ENCODE measurements at regions not wholly inside any gene's neighbourhood (a gene's known extent, or its start where the extent isn't known, plus 50 kb on each side); places are given as distances from the start of the nearest gene placed in this dataset.
"Not testable (repeated sequence)": the region's sequence is repeated elsewhere in the genome, so short reads cannot be mapped to it uniquely, and the experiment has no call there.

DNA sequence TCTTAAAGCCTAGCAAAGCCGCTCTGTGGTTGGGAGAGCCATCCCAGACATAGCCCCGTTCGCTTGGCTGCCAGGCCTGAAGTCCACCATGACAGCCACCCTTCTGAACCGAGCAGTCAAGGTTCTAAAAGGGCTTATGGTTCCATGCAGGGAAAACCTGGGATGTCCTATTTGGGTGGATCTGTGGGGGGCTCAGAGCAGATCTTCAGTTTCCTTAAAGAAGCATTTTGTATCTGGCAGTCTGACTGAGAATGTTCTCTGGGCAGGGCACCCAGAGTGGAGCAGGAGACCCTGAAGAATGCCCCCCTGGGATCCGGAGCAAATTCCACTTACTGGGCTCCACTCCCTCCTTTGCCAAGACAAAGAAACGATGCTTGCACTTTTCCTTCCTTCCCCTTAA is 127.2 kb downstream of the IRX5 start:
- no peak for DNase-seq (ENCODE audit: low read depth in 2 of 3, low spot score in 2 of 3)

DNA sequence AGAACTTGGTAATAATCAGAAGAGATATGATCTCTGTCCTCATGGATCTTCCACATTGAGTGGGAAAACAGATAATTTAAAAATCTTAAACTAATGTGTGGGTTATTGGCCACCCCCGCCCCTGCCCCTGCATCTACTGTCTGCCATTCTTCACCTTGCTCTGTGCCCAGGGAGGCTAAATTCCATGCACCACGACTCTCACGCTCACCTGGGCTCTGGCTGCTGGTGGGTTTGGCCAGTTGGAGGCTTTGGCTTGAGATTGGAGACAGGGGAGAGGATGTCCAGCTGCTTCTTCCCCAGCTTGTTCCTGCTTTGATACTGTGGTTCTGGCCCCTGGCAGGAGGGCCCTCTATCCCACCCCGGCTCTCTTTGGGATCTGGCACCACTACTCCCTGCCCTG is 127.9 kb downstream of the IRX5 start:
- DNase-seq (ENCODE audit: low read depth in 2 of 3, low spot score in 2 of 3), result no peak

DNA sequence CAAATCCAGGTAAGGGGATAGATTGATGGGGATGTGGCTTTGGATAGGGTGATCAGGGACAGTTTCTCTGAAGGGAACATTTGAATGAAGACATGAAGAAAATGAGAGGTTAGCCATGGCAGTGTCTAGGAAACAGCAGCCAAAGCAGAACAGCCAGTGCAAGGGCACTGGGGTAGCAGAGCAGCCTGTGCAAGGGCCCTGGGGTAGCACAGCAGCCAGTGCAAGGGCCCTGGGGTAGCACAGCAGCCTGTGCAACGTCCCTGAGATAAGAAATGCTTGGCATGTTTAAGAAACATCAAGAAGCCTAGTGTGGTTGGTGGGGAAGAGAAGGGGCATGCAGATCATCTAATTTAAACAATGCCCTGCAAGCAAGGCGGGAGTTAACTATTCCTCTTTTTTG is 128.5 kb downstream of the IRX5 start:
- DNase-seq (ENCODE audit: low read depth in 2 of 3, low spot score in 2 of 3), result no peak

DNA sequence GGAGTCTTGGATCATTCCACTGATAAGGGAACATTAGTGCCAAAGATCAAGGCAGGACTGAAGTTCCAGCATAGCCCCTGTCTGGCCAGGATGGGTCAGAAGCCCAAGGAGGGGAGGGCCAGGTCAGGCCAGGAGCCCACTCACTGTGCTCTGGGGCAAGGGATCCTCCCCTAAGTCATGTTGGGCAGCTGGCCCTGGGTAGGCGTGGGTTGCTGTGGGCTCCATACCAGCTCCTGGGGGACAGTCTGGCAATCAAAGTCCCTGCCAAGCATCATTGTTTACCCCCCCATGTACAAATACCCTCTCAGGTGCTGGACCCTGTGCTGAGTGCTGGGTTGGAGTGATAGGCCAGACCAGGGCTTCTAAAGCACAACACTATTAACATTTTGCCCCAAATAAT is 130.5 kb downstream of the IRX5 start:
- no peak for DNase-seq (ENCODE audit: low read depth in 2 of 3, low spot score in 2 of 3)

DNA sequence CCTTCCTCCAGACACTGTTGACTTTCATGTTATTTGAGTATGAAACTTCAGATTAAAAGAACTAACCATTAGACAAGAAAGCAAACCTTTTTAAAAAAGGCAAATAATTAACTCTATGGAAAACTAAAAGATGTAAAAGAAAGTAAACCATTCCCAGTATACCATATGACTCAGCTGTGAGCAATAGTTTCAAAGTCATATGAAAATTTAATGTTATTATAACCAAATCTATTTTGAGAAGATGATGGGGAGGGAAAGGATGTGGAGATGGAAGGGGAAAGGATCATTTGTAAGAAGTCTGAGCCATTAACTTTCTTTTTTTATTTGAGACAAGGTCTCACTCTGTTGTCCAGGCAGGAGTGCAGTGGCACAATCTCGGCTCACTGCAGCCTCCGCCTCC is 131.8 kb downstream of the IRX5 start:
- DNase-seq (ENCODE audit: low read depth in 2 of 3, low spot score in 2 of 3), result no peak

DNA sequence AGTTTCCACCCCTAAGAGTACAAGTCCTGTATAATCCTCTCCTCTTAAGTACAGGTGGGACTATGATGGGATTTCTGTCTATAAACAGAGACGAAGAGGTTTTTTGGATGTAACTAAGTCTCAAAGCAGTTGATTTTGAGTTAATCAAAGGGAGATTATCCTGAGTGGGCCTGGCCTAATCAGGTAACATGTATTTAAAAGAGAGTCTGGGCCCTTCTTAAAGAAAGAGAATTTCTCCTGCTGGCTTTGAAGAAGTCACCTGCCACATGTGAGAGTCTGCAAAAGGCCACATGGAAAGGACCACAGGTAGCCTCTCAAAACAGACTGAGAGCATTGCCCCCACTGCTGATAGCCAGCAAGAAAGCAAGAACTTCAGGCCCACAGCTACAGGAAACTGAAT is 142.3 kb downstream of the IRX5 start:
- no peak for DNase-seq (ENCODE audit: low read depth in 2 of 3, low spot score in 2 of 3)

DNA sequence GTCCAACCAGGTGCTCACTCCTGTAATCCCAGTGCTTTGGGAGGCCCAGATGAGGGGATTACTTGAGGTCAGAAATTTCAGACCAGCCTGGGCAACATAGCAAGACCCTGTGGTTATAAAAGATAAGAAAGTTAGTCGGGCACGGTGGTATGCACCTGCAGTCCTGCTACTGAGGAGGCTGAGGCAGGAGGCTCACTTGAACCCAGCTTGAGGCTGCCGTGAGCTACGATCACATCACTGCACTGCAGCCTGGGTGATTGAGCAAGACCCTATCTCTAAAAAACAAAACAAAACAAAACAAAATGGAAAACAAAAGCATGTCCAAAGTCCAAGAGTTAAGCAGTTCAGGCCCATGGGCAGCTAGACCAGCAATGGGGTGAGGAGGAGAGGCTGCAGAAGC is 143.2 kb downstream of the IRX5 start:
- DNase-seq (ENCODE audit: low read depth in 2 of 3, low spot score in 2 of 3), result no peak

DNA sequence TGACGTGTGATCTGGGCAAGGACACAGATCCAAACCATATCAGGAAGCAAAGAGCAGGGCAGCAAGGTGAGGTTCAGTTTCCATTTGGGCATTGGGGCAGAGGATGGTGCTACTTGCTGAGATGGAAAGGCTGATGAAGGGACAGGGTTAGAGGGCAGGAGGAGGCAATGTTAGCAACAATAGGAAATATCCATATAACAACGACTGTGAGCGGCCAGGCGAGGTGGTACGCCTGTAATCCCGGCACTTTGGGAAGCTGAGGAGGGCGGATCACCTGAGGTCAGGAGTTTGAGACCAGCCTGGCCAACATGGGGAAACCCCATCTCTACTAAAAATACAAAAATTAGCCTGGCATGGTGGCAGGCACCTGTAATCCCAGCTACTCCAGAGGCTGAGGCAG is 144.5 kb downstream of the IRX5 start:
- not testable (repeated sequence) for DNase-seq (ENCODE audit: low read depth in 2 of 3, low spot score in 2 of 3)

DNA sequence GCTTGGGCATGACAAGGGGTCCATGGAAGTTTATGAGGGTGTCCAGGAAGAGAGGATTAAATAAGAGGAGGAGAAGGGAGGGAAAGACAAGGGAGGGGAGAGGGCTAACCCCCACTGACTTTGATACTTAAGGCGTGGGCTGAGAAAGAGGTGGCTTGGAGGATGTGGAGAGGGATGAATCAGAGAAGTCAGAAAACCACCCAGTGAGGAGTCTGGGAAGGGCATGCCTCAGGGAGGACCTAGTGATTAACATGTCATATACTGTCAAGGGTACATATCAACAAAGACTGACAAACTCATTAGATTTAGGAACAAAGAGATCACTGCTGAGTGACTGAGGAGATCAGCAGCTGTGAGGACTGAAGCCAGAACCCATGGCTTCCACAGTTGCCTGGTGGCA is 145.4 kb downstream of the IRX5 start:
- DNase-seq (ENCODE audit: low read depth in 2 of 3, low spot score in 2 of 3), result no peak

DNA sequence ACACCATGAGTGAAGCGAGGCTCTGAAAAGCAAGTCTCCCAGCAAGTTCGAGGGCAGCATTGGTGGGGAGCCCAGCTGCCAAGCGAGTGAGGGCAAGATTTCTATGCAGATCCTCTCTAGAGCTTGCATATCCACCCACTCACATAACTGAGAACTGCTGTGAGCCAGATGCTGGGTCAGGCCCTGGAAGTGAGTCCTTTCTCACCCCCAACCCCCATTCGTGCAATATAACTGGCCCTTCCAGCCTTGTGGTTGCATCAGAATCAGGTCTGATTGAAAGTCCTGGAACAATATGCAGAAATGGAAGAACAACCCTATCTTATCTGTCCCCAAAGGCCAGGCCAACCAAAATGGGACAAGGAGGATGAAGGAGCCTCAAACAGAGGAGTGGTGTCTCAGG is 146.6 kb downstream of the IRX5 start:
- no peak for DNase-seq (ENCODE audit: low read depth in 2 of 3, low spot score in 2 of 3)

DNA sequence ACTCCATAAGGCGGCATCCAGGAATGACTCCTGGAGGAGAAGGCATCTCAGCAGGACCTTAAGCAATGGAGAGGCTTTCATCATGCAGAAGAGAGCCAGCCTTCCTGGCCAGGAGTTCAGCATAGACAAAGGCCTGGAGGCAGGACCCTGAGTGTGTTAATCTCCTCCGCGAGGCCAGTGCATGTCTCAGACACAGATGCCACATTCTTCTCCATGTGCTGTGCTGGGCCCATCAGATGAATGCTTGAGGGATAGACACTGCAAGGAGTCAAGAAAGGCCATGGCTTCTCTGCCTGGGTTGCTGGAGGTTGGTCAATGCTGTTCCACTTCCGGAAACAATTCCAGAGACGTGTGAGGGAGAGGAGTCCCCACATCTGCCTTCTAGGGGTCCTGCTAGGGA is 147.5 kb downstream of the IRX5 start:
- no peak for DNase-seq (ENCODE audit: low read depth in 2 of 3, low spot score in 2 of 3)

DNA sequence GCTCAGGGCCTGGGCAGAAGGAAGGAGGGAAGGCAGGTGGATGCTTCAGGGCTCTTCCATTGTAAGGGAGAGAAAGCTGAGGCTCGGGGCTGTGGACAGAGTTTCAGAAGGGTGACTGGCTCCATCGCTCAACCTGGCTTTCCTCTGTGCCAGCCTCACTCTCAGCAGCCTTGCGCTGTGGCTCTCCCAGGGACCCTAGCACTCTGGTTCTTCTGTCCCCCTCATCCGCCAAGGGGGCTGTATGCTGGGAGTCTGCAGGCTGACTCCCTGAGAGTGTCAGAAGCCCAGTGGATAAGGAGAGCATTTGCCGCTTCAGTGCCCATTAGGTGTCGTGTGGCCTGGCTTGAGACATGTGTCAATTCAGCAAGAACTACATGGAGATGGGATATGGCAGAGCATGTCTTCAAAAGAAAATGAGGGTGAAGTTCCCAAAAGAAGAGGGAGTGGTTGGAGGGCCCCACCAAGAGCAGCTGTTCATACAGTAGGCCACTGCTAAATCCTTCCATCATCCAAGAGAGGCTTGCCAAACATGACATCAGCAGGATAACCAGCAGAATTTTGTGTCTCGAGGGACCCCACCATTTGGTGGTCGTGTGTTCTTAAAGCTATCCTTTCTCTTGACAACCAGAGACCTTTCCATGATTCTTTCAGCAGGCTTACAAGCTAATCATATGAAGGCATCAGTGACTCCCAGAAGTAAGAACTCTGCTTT is 148.2 kb downstream of the IRX5 start:
- DNase-seq (ENCODE audit: low read depth in 2 of 3, low spot score in 2 of 3), result no peak

DNA sequence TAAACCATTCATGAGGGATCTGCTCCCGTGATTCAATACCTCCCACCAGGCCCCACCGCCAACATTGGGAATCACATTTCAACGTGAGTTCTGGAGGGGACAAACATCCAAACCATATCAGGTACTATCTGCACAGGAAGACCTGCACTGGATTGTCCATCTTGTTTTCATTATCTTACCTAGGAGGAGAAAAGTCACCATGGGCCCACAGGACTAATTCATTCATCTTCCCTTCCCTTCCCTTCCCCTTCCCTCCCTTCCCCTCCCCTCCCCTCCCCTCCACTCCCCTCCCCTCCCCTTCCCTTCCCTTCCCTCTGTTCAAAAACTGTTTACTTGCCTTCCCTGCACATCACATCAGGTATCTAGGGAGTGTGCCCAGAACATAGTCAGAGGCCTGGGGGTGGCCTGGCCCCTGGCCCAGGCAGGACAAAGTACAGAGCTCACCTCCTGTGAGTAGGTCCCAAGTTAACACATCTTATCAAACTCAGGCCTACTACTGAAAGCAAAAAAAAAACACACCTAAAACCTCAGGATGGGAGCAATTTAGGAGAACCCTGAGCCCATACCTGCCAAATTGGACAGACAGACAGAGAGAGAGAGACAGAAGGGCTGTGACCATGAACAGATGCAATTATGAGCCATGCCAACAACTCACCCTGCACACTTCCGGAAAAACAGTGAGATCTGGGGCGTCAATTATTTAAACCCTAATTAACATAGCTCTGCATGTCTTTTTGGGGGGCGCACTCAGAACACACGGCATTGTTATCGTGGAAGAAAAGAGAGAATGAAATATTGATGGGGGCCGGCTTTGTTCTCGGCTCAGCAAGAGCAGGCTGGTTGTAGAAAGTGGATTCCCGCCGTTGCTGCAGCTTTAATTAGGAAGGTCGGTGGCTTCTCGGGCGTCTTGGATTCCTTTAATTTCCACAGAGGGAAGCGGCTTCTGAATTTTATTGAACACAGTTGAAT is 151.2 kb downstream of the IRX5 start:
- no peak for DNase-seq (ENCODE audit: low read depth in 2 of 3, low spot score in 2 of 3)

DNA sequence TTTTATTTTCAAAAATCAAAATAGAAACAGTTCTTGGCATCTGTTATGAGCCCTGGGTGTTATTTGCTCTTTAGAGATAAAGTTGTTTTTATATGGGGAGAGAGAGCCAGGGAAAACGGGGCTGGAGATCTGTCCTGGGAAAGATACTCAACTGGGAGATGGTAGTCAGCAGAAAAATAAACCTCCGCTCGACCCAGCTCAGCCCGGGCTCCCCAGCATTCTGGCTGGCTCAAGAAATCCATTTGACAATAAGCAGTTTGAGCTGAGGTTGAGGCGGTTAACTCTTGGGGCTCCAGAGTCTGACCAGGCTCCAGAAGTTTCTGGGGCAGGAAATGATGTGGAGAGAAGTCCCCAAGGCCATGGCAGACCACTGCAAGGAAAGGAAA is 151.9 kb downstream of the IRX5 start:
- DNase-seq (ENCODE audit: low read depth in 2 of 3, low spot score in 2 of 3), result no peak

DNA sequence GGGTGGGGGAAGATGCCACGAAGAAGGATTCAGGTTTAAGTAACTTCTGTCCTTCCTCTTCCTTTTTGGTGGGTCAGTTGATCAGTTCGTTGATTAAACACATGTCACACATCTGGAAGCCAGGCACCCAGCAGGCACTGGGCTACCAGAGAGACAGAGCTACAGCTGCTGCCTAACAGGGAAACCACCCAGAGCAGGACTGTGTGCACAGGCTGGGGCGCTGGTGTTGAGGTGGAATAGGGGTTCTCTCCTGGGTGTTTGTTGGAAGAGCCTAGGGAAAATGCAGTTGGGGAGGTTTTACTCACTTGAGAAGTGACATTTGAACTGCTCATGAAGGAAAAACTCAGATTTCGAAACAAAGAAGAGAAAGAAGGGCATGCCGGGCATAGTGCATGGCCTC is 152.4 kb downstream of the IRX5 start:
- no peak for DNase-seq (ENCODE audit: low read depth in 2 of 3, low spot score in 2 of 3)

DNA sequence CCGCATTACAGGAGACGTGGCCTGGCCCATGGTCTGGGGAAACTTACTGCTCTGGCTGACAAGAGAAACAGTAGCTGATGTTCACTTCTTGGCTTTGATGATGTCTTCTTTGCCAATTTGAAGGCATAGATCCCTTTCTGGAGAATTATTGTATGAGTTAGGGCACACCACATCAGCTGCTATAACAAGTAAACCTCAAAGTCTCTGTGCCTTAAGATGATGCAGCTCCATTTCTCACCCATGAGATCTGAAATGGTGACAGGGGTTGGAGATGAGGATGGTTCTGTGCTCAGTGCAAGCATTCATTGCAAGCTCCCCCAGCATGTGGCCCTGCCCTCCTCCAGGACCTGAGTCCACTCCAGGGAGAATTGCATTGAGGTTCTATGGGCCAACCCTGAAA is 157.4 kb downstream of the IRX5 start:
- DNase-seq (ENCODE audit: low read depth in 2 of 3, low spot score in 2 of 3), result no peak

DNA sequence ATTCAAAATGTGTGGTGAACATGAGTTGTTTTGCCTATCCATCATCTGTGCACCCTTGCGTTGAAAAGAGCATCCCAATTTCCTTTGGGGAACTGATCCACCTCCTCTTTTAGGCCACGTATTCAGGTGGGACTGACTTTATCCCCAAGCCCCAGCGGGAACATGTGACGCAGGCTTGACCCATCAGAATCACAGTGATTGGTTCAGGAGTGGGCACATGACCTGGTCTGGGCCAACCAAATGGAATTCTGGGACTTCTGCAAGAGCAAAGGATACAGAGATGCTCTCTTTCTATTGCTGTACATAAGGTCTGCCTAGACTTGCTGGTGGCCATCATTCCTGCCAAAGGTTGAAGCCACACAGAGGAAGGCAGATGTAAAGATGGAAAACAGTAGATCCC is 158.9 kb downstream of the IRX5 start:
- no peak for DNase-seq (ENCODE audit: low read depth in 2 of 3, low spot score in 2 of 3)

DNA sequence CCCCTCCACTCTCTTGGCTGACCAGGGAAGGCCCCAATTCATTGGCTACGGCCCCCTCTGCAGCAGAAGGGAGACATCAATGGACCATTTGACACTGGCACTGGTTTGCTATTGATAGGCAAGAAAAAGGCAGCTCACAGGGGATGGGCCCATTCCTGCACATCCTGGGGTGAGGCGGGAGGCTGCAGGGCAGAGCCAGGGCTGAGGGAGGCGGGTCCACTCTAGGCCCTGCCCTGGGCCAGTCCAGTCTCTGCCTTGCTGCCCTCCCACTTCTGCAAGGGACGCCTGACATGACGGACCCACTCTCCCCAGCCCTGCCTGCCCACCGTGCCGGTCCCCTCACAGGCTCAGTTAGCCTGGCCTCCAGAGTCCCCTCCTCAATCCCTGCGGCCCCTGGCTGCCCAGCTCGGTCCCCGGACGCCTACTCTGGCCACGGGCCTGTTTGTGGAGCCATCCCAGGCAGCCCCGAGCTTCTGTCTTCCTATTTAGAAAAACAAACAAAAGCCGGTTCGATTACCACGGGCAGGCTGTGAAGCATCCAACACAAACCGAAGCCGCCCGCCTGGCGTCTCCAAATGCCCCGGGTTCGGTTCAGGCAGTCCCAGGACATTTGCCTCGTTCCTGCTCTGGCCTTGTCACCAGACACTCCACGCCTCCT is 160.7 kb downstream of the IRX5 start:
- no peak for DNase-seq (ENCODE audit: low read depth in 2 of 3, low spot score in 2 of 3)

DNA sequence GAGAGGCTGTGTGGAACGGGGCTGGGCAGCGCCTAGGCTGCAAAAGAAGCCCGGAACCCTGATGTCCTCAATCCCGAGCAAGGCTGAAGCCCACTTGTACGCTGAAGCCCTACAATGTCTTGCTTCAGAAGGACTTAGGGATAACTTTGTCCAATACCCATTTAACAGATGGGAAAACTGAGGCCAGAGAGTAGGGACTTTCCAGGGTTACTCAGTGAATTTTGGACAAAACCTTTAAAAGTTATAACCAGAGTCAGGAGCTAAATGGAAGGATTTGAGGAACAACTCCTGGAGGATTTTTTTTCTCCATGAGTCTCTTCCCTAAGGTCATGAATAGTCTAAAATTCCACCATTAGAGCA is 161.2 kb downstream of the IRX5 start:
- no peak for DNase-seq (ENCODE audit: low read depth in 2 of 3, low spot score in 2 of 3)

DNA sequence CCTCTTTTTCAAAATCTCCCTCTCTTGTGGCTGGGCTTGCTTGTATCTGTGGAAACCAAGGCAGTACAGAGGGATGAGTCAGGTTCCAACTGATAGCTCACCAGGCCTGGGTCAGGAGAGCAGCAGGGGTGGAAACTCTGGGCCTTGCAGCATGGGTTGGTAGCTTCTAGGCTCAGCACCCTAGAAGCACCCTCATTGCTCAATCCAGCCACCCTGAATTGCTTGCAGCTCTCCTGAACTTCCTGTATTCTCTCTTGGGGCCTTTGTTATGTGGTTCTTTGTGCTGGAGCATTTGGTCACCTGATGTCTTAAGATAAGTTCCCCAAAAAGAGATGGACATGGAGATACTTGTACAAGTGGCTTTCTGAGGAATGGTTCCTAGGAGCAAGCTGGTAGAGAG is 169.4 kb downstream of the IRX5 start:
- DNase-seq (ENCODE audit: low read depth in 2 of 3, low spot score in 2 of 3), result no peak

DNA sequence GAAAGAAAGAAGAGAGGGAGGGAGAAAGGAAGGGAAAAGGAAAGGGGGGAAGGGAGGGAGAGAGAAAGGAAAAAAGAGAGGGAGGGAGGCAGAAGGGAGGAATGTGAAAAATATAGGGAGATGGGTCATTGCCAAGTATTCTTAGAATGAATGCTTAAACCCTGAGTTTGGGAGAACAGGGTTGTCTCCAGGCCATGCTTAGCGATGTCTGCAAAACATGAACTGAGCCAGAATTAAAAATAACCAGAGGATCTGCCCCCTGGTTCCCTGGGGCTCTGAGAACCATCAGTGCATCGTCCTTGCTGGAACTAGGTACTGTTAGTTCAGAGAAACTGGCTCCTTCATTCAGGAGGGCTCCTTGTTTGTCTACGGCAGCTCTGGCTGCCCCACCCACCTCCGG is 170.4 kb downstream of the IRX5 start:
- no peak for DNase-seq (ENCODE audit: low read depth in 2 of 3, low spot score in 2 of 3)

DNA sequence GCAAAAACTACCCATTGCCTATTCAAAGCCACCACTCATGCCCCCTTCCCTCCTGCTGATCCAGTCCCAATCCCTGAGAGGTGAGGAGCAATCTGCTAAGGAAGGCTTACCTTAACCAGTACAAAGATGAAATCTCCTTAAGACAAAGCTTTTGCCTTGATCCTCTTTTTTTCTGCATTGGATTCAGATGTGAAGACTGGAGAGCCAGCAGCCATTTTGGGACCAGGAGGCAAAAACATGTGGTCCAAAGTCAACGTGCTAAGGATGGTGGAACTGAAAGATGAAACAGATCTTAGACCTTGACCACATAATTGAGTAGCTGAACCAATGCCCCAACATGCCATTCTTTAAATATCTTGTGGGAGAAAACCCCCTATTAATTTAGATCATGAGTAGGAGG is 171.4 kb downstream of the IRX5 start:
- DNase-seq (ENCODE audit: low read depth in 2 of 3, low spot score in 2 of 3), result no peak
